GM21529 (cell line): ENCODE measurements at regions not wholly inside any gene's neighbourhood (a gene's known extent, or its start where the extent isn't known, plus 50 kb on each side); places are given as distances from the start of the nearest gene placed in this dataset.

ENCODE experiments used
- ATAC-seq: cut with Tn5 transposase; IDR thresholded peaks from one replicate; pipeline ENCODE4 v1.9.1; 2021; ENCODE audit not compliant: unreplicated experiment

GRCh38 chr4:128393101-128393704, 105.6 kb upstream of the PGRMC2 start:
- ATAC-seq: no peak

DNA sequence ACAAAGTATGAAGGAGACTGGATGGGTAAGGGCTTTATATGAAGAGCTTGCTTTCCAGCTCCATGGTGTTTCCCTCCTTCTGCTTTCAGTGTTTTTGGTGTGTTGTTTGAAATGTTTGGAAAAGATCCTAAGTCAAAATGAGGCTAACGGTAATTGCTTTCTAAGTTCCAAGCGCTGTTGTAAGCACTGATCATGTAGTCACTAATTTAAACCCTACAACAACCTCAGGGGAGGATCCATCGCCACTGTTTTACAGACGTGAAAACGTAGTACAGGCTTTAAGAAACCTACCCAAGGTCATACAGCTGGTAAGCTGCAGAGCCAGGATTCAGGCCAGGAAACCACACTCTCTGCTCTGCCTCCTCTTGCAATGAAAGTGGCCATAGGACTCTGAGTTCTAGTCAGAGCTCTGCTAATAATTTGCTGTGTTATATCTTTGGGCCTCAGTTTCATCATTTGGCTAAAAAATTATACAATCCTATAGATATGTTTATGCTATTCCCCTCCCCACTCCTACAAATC, 102.9 kb upstream of the PGRMC2 start:
- ATAC-seq: no peak

DNA sequence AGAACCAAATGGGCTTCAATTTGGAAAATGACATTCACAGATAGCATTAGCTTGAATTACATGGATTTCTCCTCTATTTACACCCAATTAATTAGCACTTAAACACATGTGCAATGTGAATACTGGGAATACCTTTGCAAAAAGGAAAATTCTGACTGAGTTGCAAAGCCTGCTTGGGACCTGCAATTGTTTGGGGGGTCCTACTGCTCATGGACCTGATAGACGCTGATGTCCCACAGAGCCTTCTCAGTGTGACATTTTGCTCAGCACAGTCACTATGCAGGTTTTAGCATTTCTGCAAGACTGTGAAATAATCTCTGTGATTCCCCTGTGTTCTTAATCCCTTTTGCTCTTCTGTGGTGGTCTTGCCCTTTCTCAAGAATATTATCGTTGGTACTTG, 101.2 kb upstream of the PGRMC2 start:
- no peak for ATAC-seq

DNA sequence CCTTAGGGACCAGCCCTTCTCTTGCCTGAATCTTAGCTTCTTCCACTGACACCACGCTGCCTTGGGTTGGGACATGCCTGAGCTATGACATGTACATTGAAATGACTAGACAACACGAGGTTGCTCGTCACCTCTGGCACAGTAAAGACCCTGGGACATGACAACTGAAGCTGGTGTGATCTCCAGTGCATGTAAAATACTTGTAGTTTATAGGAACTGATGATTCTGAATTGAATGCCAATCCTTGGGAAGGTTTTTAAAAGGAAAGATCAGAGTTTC, 100.7 kb upstream of the PGRMC2 start:
- no peak for ATAC-seq

DNA sequence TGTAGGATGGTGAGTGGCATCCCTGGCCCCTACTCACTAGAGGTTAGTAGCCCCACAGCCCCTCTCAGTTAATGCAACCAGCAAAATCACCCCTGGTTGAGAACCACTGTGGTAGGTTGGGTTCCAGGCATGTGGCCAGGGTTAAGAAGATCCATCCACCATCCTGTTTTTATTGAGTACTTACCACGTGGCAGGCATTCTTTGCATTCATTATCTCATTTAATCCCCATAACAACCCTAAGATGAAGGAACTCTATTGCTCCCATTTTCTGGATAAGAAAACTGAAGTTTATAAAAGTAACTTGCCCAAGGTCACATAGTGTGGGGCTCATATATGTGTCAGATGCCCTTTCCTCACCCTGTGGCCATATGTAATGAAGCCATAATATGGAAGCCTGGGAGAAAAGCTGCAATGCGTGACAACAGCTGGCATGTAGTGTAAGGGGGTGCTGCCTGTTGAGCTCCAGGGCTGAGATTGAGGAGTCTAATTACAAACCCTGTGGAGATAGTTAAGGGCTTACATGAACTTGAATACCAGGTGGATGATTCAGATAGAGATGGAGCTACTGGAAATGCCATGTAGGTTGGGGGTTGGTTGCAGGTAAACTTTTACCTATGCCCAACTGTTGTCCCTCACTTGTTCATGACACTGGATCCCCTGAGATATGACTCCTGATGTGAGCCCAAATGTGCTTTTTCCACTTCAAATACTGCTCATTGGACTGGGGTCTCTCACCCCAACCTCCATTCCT, 100.2 kb upstream of the PGRMC2 start:
- no peak for ATAC-seq

- ATAC-seq: no peak
Measured at GRCh38 chr4:128386761-128387599, 99.4 kb upstream of the PGRMC2 start.

DNA sequence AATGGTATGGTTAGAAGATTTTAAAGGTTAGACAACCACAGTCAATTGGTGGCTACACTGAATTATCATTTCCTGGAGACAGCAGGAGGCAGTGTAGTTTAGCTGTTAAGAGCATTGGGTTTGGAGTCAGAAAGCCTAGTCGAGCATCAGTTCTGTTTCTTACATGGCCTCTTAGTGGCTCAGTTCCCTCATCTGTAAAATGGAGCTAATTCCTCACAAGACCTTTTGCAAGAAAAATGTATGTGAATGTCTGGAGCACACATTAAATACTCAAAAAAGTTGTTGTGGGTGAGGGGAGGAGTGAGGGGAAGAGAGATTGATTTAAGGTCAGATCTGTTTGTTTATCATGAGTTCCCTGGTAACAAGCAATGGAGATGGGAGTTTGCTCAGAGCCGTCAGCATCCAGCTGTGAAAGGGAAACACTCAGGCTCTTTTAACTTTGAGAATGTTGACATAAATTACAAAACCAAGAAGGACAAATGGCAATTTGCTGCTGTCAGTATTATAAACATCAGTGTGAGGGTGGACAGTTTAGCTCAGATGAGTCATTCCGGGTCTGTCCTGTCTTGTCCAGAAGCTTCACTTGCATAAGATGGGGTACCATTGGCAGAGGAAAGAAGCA, 98.2 kb upstream of the PGRMC2 start:
- ATAC-seq: no peak

DNA sequence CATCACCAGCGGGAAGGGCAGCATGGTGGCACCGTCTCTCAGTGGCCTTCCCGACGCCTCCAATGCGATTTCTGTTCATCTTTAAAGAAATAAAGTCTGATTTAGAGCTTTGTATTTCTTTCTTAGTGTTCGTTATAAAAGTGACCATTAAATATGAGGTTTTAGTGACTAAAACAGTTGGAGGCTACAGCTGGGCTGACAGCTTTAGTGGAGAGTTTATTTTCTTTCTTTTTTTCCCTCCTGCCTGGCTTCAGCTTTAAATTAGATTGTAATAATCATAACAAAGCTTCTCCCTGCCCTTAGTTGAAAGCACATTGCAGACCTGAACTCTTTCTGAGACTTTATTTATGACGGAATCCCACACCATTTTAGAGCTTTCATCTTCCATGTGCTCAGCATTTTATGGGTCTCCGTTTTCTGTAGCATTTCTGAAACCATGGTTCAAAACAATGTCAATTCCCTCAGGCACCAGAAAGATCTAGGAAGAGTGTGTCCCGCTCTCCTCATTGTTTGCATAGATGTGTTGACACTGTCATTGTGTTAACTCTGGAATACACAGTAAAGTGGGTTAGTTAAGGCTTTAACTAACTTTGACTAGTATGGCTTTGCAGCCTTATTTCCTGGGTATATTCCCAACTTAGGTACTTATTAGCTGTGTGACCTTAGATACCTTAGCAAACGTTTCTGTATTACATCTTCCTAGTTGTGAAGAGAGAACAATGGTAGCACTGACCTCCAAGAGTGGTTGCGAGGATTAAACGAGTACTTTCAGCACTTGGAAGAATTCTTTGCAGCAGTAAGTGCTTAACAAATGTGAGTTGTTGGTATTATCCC, 97.4 kb upstream of the PGRMC2 start:
- ATAC-seq: no peak

GRCh38 chr4:128384091-128384520, 96.5 kb upstream of the PGRMC2 start:
- ATAC-seq: no peak

- no peak for ATAC-seq
Measured at GRCh38 chr4:128381748-128382559, 94.3 kb upstream of the PGRMC2 start.

DNA sequence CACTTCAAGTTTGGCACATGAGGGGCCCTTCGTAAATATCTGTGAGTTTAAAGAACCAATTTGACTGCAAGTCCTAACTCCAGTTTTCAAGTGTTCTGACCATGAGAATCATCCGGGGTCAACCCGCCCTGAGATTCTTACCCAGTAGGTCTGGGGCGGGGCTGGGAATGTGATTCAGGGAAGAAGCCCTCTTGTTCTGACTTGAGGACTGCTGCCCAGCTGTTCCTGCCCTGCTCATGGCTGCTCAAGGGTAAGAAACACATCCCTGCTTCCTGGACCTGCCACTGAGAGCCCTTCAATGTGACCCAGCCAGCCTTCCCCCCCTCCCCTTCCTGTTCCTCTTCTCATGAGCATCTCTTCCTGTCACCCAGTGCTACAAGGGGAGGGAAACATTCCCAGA, 92.7 kb upstream of the PGRMC2 start:
- ATAC-seq: no peak

DNA sequence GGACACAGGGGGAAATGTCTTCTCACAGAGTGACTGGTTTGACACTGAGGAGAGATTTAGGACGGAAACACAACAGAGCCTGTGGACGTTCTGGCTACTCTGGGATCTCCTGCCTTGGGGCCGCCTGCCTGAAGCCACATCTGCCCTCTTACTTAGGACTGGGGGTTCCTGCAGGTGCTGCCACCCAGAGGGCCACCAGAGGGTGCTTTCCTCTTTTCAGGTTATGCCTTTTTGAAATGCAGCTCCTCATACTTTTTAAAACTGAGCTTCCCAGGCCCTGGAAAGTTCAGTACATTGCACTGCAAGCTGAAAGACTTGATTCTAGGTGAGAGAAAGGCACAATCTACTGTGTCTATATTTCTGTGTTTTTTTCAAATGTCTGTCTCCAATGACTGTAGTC, 92.2 kb upstream of the PGRMC2 start:
- ATAC-seq: peak; percentile 69

DNA sequence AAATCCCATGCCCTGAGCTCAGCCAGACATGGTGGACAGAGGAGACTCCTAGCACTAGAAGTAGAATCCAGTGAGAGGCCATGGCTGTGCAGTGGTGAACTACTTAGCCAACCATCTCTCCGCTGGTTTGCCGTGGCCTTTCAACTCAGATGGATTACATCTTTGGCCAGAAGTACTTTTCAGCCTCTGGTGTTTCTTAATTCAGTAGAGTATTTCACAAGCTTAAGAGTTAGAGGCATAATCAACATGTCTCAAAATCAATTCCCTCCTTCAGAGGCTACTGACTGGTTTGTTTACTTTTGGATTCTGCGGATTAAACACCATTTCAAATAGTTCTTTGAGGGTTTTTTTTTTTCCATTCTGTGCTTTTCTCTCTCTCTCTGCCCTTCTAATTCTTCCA, 91.1 kb upstream of the PGRMC2 start:
- ATAC-seq: no peak

DNA sequence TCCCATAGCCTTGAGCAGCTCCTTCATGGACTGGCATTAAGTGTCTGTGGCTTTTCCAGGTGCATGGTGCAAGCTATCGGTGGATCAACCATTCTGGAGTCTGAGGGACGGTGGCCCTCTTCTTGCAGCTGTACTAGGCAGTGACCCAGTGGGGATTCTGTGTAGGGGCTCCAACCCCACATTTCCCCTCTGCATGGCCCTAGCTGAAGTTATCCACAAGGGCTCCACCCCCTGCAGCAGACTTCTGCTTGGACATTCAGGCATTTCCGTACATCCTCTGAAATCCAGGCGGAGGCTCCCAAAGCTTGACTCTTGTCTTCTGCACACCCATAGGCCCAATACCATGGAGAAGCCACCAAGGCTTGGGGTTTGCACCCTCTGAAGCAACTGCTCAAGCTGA, 89.3 kb upstream of the PGRMC2 start:
- ATAC-seq: no peak

DNA sequence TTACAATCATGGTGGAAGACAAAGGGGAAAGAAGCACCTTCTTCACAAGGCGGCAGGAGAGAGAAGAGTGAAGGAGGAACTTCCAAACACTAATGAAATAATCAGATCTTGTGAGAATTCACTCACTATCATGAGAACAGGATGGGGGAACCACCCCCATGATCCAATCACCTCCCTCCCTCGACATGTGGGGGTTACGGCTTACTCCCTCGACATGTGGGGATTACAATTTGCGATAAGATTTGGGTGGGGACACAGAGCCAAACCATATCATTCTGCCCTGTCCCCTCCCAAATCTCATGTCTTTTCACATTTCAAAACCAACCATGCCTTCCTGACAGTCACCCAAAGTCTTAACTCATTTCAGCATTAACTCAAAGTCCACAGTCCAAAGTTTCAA, 88.7 kb upstream of the PGRMC2 start:
- ATAC-seq: no peak

DNA sequence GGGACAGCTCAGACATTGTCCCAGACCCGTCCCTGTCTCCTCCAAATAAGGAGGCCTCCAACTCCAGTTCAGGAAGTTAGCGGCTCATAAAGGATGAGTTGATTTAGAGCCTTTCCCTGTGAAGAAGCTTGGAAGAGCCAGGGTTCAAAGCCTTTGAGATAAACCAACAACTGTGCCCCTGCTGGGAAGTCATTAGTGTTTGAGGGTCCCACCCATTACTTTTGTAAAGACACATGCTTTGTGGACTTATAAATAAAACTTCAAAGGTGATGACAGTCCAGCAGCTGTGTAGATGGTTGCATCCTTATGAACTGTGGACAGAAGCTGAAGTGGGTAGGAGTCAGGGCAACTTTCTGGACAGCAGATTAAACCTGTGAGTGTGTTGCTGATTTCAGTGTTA, 86.0 kb upstream of the PGRMC2 start:
- no peak for ATAC-seq

DNA sequence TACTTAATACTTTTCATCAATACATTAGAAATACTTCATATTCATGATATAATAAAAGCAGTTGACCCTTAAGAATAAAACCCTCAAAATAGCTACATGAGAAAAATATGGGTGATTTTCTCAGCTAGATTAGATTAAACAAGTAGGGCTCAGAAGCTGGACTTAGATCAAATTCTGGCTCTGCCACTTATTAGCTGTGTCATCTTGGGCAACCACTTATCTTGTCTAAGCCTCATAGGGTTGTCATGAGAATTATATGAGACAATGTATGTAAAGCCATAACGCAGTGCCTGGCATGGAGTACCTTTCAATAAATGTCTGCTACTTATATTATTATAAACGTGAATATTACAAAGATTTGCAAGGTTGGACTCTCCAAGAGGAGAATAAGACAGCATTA, 84.3 kb upstream of the PGRMC2 start:
- no peak for ATAC-seq

DNA sequence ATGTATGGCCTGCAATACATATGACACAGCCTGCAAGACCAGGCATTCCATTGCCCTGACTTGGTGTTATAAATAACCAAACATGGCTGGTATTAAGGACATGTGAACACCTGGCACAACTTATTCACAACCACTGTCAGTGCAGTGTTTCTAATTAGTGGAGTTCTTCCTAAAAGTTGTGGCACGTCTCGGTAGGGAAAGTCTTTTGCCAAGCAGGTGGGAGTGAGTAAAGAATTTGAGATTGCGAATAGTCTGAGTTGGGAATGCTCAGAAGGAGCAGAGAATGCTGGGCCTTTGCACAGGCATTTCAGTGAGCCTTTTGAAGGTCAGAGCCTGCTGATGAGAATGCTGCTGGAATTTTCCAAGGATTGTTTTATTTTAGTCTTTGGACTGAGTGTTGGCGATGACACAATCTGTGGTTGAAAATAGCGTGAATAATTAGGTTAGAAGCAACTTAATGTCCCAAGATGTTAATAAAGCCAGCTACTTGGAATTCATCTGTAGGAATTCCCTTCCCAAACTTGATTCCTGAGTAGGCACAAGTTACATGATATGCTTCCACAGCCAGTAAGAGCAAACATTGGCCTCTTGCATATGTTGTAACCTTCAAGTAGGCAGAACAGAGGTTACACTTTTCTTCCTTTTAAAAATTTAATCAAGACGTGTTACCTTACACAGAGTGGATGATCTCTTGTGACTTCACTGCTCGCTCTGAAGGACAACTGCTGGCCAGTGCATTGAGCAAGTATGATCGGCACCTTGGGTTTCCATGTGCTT, 83.6 kb upstream of the PGRMC2 start:
- no peak for ATAC-seq

- no peak for ATAC-seq
Measured at GRCh38 chr4:128366212-128366611, 78.6 kb upstream of the PGRMC2 start.
